Liver (tissue), 8 donors: ENCODE measurements at regions not wholly inside any gene's neighbourhood (a gene's known extent, or its start where the extent isn't known, plus 50 kb on each side); places are given as distances from the start of the nearest gene placed in this dataset.

Experiments
- DNase-seq: peaks from one replicate; pipeline ENCODE4 v3.0.0-alpha.2; 2017; ENCODE audit warnings: low spot score
- H3K27ac ChIP-seq, 2 donors: one replicate each; pipeline ENCODE4 v1.7.0; 2013; ENCODE audit warnings: inconsistent platforms in 2 of 2, low read length in 2 of 2, control low read depth in 1 of 2, low read depth in 1 of 2, mild to moderate bottlenecking in 1 of 2
- H3K27me3 ChIP-seq, 4 donors: one replicate each; pipeline versions ENCODE4 v1.6.1 to v1.7.0; 2013; ENCODE audit warnings: low read length in 3 of 4, inconsistent platforms in 1 of 4, mild to moderate bottlenecking in 1 of 4, moderate library complexity in 1 of 4; ENCODE audit not compliant: control insufficient read depth in 4 of 4, insufficient read depth in 4 of 4
- H3K36me3 ChIP-seq, 4 donors: one replicate each; pipeline versions ENCODE4 v1.6.1 to v1.7.0; 2013; ENCODE audit warnings: low read length in 3 of 4, mild to moderate bottlenecking in 3 of 4, low read depth in 1 of 4, moderate library complexity in 1 of 4; ENCODE audit not compliant: control insufficient read depth in 4 of 4, insufficient read depth in 3 of 4
- H3K4me1 ChIP-seq, 4 donors: one replicate each; pipeline versions ENCODE4 v1.6.1 to v1.7.0; 2013; ENCODE audit warnings: low read length in 3 of 4, mild to moderate bottlenecking in 3 of 4, moderate library complexity in 1 of 4; ENCODE audit not compliant: control insufficient read depth in 4 of 4, insufficient read depth in 4 of 4
- H3K4me3 ChIP-seq, 3 donors: one replicate each; pipeline versions ENCODE4 v1.6.1 to v1.7.0; 2013; ENCODE audit warnings: low read length in 3 of 3, control low read depth in 1 of 3, low read depth in 1 of 3, mild to moderate bottlenecking in 1 of 3
- H3K9ac ChIP-seq, 2 donors: one replicate each; pipeline ENCODE4 v1.7.0; 2013; ENCODE audit warnings: low read length in 2 of 2, mild to moderate bottlenecking in 2 of 2, moderate library complexity in 2 of 2, control low read depth in 1 of 2, low read depth in 1 of 2
- H3K9me3 ChIP-seq, 4 donors: one replicate each; pipeline versions ENCODE4 v1.6.1 to v1.7.0; 2013; ENCODE audit warnings: low read length in 3 of 4; ENCODE audit not compliant: control insufficient read depth in 4 of 4
- CTCF ChIP-seq: fragments of 150-350 bp; IDR thresholded peaks from 2 replicates; pipeline ENCODE4 v1.5.1; 2017; ENCODE audit warnings: improper control_type of control experiment, low read depth, low read length; ENCODE audit not compliant: missing input control
- EGR1 ChIP-seq, 2 donors: IDR thresholded peaks; 2 replicates each; pipeline ENCODE4 v1.6.1; 2016 to 2018; ENCODE audit warnings: antibody characterized with exemption in 2 of 2, low read depth in 2 of 2
- FOXA1 ChIP-seq: IDR thresholded peaks from 2 replicates; pipeline ENCODE4 v1.6.1; 2016; ENCODE audit warnings: antibody characterized with exemption
- FOXA2 ChIP-seq: IDR thresholded peaks from 2 replicates; pipeline ENCODE4 v1.6.1; 2016; ENCODE audit warnings: antibody characterized with exemption
- GABPA ChIP-seq, 2 donors: IDR thresholded peaks in 1 of 2; conservative IDR thresholded peaks in 1 of 2; 2 replicates each; pipeline ENCODE4 v1.6.1; 2016; ENCODE audit warnings: antibody characterized with exemption in 2 of 2, mild to moderate bottlenecking in 1 of 2, moderate library complexity in 1 of 2
- HNF4A ChIP-seq, 2 donors: conservative IDR thresholded peaks; 2 replicates each; pipeline ENCODE4 v1.6.1; 2016; ENCODE audit warnings: antibody characterized with exemption in 2 of 2, mild to moderate bottlenecking in 2 of 2
- HNF4G ChIP-seq: IDR thresholded peaks from 2 replicates; pipeline ENCODE4 v1.6.1; 2016; ENCODE audit warnings: antibody characterized with exemption
- JUND ChIP-seq, 2 donors: IDR thresholded peaks; 2 replicates each; pipeline ENCODE4 v1.6.1; 2016; ENCODE audit warnings: antibody characterized with exemption in 2 of 2
- MAX ChIP-seq: IDR thresholded peaks from 2 replicates; pipeline ENCODE4 v1.6.1; 2016; ENCODE audit warnings: antibody characterized with exemption
- NR2F2 ChIP-seq: IDR thresholded peaks from 2 replicates; pipeline ENCODE4 v1.6.1; 2016; ENCODE audit warnings: antibody characterized with exemption
- RAD21 ChIP-seq, 2 donors: IDR thresholded peaks; 2 replicates each; pipeline ENCODE4 v1.6.1; 2016; ENCODE audit warnings: antibody characterized with exemption in 2 of 2, mild to moderate bottlenecking in 2 of 2
- REST ChIP-seq: IDR thresholded peaks from 2 replicates; pipeline ENCODE4 v1.6.1; 2016; ENCODE audit warnings: antibody characterized with exemption, mild to moderate bottlenecking
- RXRA ChIP-seq, 2 donors: IDR thresholded peaks; 2 replicates each; pipeline ENCODE4 v1.6.1; 2017 to 2018; ENCODE audit warnings: antibody characterized with exemption in 2 of 2, mild to moderate bottlenecking in 1 of 2
- SP1 ChIP-seq: IDR thresholded peaks from 2 replicates; pipeline ENCODE4 v1.6.1; 2018; ENCODE audit warnings: antibody characterized with exemption, mild to moderate bottlenecking
- TAF1 ChIP-seq: conservative IDR thresholded peaks from 2 replicates; pipeline ENCODE4 v1.6.1; 2016; ENCODE audit warnings: antibody characterized with exemption, mild to moderate bottlenecking
- YY1 ChIP-seq: IDR thresholded peaks from 2 replicates; pipeline ENCODE4 v1.6.1; 2016; ENCODE audit warnings: antibody characterized with exemption, mild to moderate bottlenecking
- ZBTB33 ChIP-seq: IDR thresholded peaks from 2 replicates; pipeline ENCODE4 v1.6.1; 2016; ENCODE audit warnings: antibody characterized with exemption
- WGBS: extraction: QIAGEN DNeasy Blood & Tissue Kit; methylation state at CpG from one replicate; pipeline ENCODE4 v1.1.7; 2013; 5-methylcytosine and 5-hydroxymethylcytosine counted together
- TF ChIP-seq, protein P1 (sequence below): IDR thresholded peaks from 2 replicates; pipeline ENCODE4 v1.6.1; 2016; ENCODE audit warnings: antibody characterized with exemption
- donor health status: healthy.
- donor health status: healthy.
- donor health status: healthy.
- donor health status: healthy.
- donor health status: healthy.

GRCh38 chr6:14693301-14694192, 552.3 kb upstream of the JARID2 start:
- WGBS: 79% methylated on average over 10 of the region's 10 CpGs
- no peaks in the 10 kb centered on the region for H3K36me3 ChIP-seq

More at GRCh38 chr6:14693301-14694192, 552.3 kb upstream of the JARID2 start:
- H3K27me3 ChIP-seq: no peaks in the 10 kb centered on the region
- H3K9me3 ChIP-seq: no peaks in the 10 kb centered on the region
- no peak for DNase-seq
- TF ChIP-seq HNF4G (no peak), SP1 (no peak), ZBTB33 (no peak), FOXA1 (no peak), CTCF (no peak), GABPA (IDR thresholded peaks at IDR 0.05 in 1 of 2, conservative IDR thresholded peaks at IDR 0.05 in 1 of 2) (no peak), NR2F2 (no peak), FOXA2 (no peak), RAD21 (IDR thresholded peaks at IDR 0.05) (no peak), JUND (IDR thresholded peaks at IDR 0.05) (no peak), REST (no peak), MAX (no peak), EGR1 (IDR thresholded peaks at IDR 0.05; ENCODE audit: low read depth in 2 of 2) (no peak), RXRA (IDR thresholded peaks at IDR 0.05) (no peak), TAF1 (no peak), HNF4A (conservative IDR thresholded peaks at IDR 0.05) (no peak), YY1 (no peak)
- TF ChIP-seq, protein P1, sequence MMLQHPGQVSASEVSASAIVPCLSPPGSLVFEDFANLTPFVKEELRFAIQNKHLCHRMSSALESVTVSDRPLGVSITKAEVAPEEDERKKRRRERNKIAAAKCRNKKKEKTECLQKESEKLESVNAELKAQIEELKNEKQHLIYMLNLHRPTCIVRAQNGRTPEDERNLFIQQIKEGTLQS: no peak
- H3K4me1 ChIP-seq: no peaks in the 10 kb centered on the region
- no peak overlapping the region for H3K9ac ChIP-seq
- H3K27ac ChIP-seq: no peak overlapping the region
- no peak overlapping the region for H3K4me3 ChIP-seq
